GM12801 (cell line): ENCODE measurements at regions not wholly inside any gene's neighbourhood (a gene's known extent, or its start where the extent isn't known, plus 50 kb on each side); places are given as distances from the start of the nearest gene placed in this dataset.

Experiments
- TF ChIP-seq, protein P1 (sequence below): IDR thresholded peaks from one replicate; pipeline ENCODE4 v1.5.1; 2011; ENCODE audit warnings: control low read depth; ENCODE audit not compliant: insufficient read length; ENCODE audit errors: extremely low read depth

DNA sequence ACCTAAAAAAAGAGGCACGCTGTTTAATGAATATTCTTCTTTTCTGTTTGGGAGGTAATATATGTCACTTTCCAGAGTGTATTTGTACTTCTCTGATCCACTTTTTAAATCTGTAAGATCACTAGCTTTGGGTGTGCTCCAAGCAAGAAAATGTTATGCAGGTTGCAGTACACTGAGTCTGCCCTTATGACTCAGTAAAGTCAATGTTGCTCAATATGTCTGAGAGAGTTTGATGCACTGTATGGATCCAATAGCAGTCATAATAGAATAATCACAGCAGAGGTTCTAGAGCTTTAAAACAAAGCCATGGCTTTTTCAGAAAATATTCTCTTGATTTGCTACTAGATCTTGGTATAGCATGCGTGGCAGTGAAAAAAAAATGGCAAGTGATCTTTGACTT lies 525.3 kb upstream of the HTR1E start:
- TF ChIP-seq, protein P1, sequence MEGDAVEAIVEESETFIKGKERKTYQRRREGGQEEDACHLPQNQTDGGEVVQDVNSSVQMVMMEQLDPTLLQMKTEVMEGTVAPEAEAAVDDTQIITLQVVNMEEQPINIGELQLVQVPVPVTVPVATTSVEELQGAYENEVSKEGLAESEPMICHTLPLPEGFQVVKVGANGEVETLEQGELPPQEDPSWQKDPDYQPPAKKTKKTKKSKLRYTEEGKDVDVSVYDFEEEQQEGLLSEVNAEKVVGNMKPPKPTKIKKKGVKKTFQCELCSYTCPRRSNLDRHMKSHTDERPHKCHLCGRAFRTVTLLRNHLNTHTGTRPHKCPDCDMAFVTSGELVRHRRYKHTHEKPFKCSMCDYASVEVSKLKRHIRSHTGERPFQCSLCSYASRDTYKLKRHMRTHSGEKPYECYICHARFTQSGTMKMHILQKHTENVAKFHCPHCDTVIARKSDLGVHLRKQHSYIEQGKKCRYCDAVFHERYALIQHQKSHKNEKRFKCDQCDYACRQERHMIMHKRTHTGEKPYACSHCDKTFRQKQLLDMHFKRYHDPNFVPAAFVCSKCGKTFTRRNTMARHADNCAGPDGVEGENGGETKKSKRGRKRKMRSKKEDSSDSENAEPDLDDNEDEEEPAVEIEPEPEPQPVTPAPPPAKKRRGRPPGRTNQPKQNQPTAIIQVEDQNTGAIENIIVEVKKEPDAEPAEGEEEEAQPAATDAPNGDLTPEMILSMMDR, result no peak

DNA sequence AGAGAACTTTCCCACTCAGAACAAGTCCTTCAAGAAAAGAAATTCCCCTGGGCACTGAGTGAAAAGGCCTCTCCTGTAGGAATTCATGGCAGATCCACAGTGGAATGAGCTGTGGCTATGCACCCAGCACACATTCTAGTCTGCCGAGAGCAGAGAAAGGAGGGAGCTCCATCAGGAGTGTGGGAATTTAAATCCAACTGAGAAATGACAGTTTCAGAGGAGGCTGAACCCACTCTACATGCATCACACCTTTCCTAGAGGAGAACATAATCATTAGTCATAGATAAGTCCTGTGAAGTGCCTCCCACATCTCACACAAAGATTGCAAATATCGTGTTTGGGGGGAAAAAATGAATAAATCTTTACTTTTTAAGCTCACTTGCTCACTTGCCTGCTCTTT lies 530.2 kb upstream of the HTR1E start:
- TF ChIP-seq, protein P1, result no peak

DNA sequence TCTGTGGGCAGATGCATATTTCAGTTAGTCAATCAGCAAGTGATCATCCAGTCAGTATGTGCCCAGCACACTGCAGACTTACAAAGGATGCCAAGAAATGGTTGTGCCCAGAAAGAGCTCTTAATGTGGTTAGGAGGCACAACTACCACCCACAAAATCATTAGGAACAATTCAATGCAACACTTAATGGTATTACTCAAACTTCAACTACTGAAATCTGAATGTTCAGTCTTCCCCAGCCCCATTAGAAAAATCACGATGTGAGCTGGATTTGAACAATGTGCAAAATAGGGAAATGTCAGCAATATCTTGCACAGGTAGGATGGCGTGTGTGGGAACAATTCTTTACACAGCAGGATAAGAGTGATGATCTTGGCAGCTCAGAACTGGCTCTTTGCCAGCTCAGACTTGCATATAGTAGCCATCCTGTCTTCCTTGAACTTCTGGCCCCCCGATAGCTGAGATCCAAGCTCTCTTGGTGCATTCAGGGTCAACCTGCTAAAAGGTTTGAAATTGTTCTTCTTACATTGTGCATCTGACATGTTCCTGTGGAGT lies 556.7 kb upstream of the HTR1E start:
- TF ChIP-seq, protein P1, result no peak

DNA sequence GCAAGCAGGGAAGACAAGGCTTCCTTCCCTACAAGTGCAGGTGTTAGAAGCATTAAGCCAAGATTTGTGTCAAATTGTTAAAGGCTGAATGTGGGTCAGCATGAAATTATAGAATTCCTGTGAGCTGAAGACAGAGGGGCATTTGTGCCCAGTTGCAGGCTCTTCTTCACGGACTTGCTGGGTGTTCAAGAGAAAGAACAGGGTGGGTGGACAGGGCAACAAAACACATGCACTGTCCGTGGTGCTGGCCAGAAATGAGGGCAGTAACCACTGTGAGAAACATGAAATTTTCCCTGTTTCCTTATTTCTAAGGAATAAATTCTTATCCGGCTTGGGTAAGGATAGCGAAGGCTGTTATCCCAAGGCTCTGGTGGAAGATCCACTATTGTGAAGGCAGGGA lies 579.5 kb upstream of the HTR1E start:
- TF ChIP-seq, protein P1, result no peak

DNA sequence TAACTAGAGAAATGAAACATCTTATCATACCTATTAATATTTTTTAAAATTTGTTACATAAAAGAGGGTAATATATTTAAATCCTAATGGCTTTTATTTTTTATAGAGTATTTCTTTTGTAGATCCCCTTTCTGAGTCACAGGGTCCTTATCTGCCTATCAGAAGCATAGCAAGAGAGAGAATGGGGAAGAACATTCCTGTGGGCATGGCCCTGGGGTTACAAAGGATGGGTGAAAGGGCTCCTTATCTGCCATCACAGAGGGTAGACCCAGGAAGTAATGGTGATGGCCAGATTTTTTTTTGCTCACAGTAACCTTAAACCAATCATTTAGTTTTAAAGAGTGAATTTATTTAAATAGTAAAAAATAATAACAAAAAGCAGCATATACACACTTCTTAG lies 582.1 kb upstream of the HTR1E start:
- TF ChIP-seq, protein P1, result no peak

DNA sequence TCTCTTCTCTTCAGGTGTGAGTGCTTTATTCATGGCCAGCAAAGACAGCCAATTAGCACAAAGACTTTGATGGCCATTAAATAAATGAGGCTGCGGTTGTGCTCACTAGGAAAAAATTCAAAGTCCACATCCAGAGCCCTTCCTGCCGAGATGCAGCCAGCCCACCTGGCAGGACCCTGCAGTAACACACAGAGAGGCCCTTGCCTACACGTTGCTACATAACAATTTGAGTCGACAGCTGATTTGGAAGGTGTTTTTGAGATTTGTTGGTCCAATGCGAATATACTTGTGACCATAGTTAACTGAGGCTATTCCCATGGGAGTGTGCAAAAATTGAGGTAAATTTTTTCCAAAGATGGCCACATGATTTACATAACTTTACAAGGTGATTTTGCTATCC lies 605.4 kb upstream of the HTR1E start:
- TF ChIP-seq, protein P1, result no peak

DNA sequence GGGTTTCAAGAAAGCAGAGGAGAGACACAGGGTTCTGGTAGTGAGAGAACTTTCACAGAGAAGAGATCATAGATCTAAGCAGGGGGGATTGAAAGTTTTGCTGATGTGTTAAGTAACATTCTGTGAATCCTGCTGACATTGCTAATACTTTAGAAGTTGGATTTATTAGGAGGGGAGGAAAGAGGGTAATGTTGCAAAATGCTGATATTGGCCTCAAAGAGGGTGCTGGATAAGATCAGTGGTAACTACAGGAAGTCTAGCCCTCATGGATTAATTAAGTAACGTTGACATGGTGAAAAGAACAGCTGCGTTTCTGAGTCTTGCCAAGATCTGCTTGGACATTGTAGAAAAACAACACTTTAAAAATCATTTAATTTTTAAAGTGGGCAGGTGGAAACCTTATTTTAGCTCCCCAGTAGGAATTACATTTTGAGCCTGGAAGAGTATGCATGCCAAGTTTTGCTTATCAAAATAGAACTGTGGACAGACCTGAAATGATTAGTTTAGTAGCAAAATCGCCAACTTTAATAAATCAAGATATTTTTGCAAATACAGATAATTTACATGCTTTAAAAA lies 606.0 kb upstream of the HTR1E start:
- TF ChIP-seq, protein P1, result no peak
